Astrocyte (in vitro differentiated cells and primary cell): ENCODE measurements at regions not wholly inside any gene's neighbourhood (a gene's known extent, or its start where the extent isn't known, plus 50 kb on each side); places are given as distances from the start of the nearest gene placed in this dataset.

Experiments
- EZH2 ChIP-seq: IDR thresholded peaks from 2 replicates; pipeline ENCODE4 v1.6.1; 2012; ENCODE audit warnings: mild to moderate bottlenecking, low read length, inconsistent platforms; ENCODE audit not compliant: insufficient read depth
- TF ChIP-seq, protein P1 (sequence below): IDR thresholded peaks from 2 replicates; pipeline ENCODE4 v1.5.1; 2011; ENCODE audit warnings: low read depth, mild to moderate bottlenecking, inconsistent platforms, low read length, moderate library complexity; ENCODE audit not compliant: insufficient read depth

DNA sequence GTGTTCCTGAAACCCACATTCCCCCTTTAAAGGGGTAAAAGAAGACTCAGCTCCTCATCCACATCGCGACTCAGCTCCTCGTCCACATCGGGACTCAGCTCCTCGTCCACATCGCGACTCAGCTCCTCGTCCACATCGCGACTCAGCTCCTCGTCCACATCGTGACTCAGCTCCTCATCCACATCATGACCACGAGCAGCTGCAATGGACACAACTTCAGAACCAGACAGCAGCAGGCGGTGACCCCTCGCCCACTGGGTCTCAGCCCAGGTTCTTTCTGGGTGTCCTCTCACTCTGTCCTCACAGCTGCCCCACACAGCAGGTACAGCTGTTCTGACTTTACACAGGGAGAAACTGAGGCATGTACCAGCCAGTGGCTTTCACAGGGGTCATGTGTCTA, 163.5 kb upstream of the SALL3 start:
- TF ChIP-seq, protein P1, sequence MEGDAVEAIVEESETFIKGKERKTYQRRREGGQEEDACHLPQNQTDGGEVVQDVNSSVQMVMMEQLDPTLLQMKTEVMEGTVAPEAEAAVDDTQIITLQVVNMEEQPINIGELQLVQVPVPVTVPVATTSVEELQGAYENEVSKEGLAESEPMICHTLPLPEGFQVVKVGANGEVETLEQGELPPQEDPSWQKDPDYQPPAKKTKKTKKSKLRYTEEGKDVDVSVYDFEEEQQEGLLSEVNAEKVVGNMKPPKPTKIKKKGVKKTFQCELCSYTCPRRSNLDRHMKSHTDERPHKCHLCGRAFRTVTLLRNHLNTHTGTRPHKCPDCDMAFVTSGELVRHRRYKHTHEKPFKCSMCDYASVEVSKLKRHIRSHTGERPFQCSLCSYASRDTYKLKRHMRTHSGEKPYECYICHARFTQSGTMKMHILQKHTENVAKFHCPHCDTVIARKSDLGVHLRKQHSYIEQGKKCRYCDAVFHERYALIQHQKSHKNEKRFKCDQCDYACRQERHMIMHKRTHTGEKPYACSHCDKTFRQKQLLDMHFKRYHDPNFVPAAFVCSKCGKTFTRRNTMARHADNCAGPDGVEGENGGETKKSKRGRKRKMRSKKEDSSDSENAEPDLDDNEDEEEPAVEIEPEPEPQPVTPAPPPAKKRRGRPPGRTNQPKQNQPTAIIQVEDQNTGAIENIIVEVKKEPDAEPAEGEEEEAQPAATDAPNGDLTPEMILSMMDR = no peak
- no peak for TF ChIP-seq EZH2
